Kidney (tissue), 13 donors: ENCODE measurements at regions not wholly inside any gene's neighbourhood (a gene's known extent, or its start where the extent isn't known, plus 50 kb on each side); places are given as distances from the start of the nearest gene placed in this dataset.
A peak's percentile ranks its signal among the peaks of the same experiment; 100 is the strongest.

Experiments used
- DNase-seq, 5 donors: peaks; one replicate each; pipeline ENCODE4 v3.0.0-alpha.2; 2013 to 2020
- FAIRE-seq: peaks from 2 replicates; lab custom pipeline; 2012; peaks lifted over from hg19 to GRCh38; lab: Jason Lieb, UNC
- H3K27ac ChIP-seq, 2 donors: one replicate each; pipeline ENCODE4 v1.7.0; 2013; ENCODE audit warnings: low read depth in 2 of 2, low read length in 2 of 2, inconsistent platforms in 1 of 2
- H3K27me3 ChIP-seq: one replicate; pipeline ENCODE4 v1.7.1; 2013; ENCODE audit warnings: low read length, inconsistent platforms; ENCODE audit not compliant: control insufficient read depth, insufficient read depth
- H3K36me3 ChIP-seq, 3 donors: one replicate each; pipeline versions ENCODE4 v1.7.0 to v1.7.1; 2013; ENCODE audit warnings: low read length in 3 of 3, control low read depth in 1 of 3, inconsistent platforms in 1 of 3; ENCODE audit not compliant: insufficient read depth in 3 of 3, control insufficient read depth in 2 of 3
- H3K4me1 ChIP-seq, 3 donors: one replicate each; pipeline versions ENCODE4 v1.7.0 to v1.7.1; 2013; ENCODE audit warnings: low read length in 3 of 3, inconsistent platforms in 1 of 3, low read depth in 1 of 3; ENCODE audit not compliant: control insufficient read depth in 2 of 3, insufficient read depth in 2 of 3
- H3K4me3 ChIP-seq, 3 donors: one replicate each; pipeline versions ENCODE4 v1.7.0 to v1.8.1; 2013; ENCODE audit warnings: low read length in 3 of 3, control low read depth in 1 of 3, inconsistent platforms in 1 of 3
- H3K9ac ChIP-seq, 3 donors: one replicate each; pipeline versions ENCODE4 v1.7.0 to v1.7.1; 2013; ENCODE audit warnings: low read length in 3 of 3, control low read depth in 1 of 3, inconsistent platforms in 1 of 3
- H3K9me3 ChIP-seq, 3 donors: one replicate each; pipeline versions ENCODE4 v1.7.0 to v1.7.1; 2013; ENCODE audit warnings: low read length in 3 of 3, control low read depth in 1 of 3, inconsistent platforms in 1 of 3; ENCODE audit not compliant: control insufficient read depth in 2 of 3, insufficient read depth in 1 of 3
- intact Hi-C: fragments of 100-400 bp; cut with DNase I; formaldehyde crosslinking; loops from one replicate; pipeline ENCODE4 v1.11.1; 2022
- TF ChIP-seq, protein P1 (sequence below): IDR thresholded peaks from 3 replicates; pipeline ENCODE4 v1.5.1; 2012; ENCODE audit warnings: mild to moderate bottlenecking, moderate library complexity, borderline replicate concordance; ENCODE audit not compliant: insufficient read depth; ENCODE audit errors: extremely low read depth
- donor health status: control.
- donor health status: control.
- donor health status: control.
- donor health status: control.
- donor health status: control.
- donor health status: DM: yes; HTN: yes; CAD: no.
- donor health status: Normal renal cell carcinoma (clear cell type).

DNA sequence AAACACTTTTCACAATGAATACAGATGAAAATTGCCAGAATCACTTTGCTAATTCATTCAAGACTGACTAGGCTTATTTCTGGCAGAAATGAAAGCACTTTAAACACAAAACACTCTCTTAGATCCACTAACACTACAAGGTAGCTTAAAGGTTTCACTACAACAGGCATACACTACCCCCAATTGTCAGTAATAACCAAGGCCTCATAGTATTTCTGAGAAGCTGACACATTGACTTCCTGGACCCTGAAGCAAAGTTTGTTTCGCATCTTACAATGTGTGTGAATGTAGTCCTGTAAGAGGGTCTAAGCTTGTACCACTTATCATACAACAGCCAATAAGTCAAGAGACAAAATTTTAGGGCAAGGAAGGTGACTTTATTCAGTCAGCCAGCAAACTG, 129.9 kb upstream of the FMR1 start:
- H3K4me1 ChIP-seq: no peaks in the 10 kb centered on the region
- no peak overlapping the region for H3K9ac ChIP-seq
- H3K9me3 ChIP-seq: no peaks in the 10 kb centered on the region
- DNase-seq: no peak
- no peaks in the 10 kb centered on the region for H3K36me3 ChIP-seq
- no peak overlapping the region for H3K27ac ChIP-seq
- TF ChIP-seq, protein P1, sequence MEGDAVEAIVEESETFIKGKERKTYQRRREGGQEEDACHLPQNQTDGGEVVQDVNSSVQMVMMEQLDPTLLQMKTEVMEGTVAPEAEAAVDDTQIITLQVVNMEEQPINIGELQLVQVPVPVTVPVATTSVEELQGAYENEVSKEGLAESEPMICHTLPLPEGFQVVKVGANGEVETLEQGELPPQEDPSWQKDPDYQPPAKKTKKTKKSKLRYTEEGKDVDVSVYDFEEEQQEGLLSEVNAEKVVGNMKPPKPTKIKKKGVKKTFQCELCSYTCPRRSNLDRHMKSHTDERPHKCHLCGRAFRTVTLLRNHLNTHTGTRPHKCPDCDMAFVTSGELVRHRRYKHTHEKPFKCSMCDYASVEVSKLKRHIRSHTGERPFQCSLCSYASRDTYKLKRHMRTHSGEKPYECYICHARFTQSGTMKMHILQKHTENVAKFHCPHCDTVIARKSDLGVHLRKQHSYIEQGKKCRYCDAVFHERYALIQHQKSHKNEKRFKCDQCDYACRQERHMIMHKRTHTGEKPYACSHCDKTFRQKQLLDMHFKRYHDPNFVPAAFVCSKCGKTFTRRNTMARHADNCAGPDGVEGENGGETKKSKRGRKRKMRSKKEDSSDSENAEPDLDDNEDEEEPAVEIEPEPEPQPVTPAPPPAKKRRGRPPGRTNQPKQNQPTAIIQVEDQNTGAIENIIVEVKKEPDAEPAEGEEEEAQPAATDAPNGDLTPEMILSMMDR: no peak
- FAIRE-seq: no peak
- H3K4me3 ChIP-seq: no peak overlapping the region
- H3K27me3 ChIP-seq: no peaks in the 10 kb centered on the region
- intact Hi-C loops: no loop called here

DNA sequence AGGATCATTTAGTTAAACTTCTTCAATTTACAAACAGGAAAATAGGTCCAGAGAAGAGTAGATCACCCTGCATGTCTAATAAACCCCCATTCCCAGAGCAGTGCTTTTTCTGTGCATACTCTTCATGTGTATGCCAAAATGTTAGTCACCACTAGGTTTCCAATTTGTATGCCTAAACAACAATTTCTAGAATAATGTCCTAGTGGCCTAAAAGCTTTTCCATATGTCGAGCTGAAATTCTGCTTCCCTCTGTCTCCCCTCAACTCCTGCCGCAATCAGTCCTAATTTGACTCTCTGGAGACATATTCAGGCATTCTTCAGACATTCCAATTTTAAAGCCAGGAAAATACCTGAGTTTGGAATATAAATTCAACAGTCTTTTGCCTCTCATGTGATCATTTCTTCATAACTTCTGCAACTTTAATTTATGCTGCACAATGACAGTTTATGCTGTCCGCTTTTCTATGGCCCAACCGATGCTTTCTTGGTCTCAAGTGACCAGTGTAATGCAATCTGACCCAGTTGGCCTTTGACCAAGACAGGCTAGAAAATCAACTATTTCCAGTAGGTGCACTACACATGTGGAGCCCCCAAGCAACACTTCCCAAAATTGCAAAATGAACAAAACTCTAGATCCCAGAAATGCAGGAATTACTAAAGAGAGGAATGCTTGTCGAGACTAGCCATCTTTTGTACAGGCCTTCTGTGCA, 122.9 kb upstream of the FMR1 start:
- no peaks in the 10 kb centered on the region for H3K36me3 ChIP-seq
- FAIRE-seq (no peak), DNase-seq (no peak)
- no peak overlapping the region for H3K4me3 ChIP-seq
- no peaks in the 10 kb centered on the region for H3K27me3 ChIP-seq
- no peaks in the 10 kb centered on the region for H3K4me1 ChIP-seq
- intact Hi-C loops: no loop called here
- H3K27ac ChIP-seq: no peak overlapping the region
- H3K9ac ChIP-seq: no peak overlapping the region
- no peaks in the 10 kb centered on the region for H3K9me3 ChIP-seq
- TF ChIP-seq, protein P1: no peak

DNA sequence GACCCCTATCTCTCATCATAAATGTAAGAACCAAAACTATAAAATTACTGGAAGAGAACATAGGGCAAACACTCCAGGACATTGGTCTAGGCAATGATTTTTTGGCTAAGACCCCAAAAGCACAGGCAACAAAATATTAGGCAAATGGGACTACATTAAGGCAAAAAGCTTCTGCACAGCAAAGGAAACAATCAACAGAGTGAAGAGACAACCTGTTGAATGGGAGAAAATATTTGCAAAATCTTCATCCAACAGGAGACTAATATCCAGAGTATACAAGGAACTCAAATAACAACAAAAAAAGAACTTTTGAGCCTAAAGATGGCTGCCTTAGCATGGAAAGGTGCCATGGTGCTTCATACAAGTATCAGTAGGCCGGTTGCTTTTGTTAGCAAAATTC, 111.1 kb upstream of the FMR1 start:
- Histone ChIP-seq H3K4me1 (no peaks in the 10 kb centered on the region), H3K9me3 (no peaks in the 10 kb centered on the region), H3K27me3 (no peaks in the 10 kb centered on the region), H3K4me3 (no peak overlapping the region), H3K9ac (no peak overlapping the region), H3K27ac (no peak overlapping the region), H3K36me3 (no peaks in the 10 kb centered on the region)
- FAIRE-seq (no peak), DNase-seq (no peak)
- TF ChIP-seq, protein P1: no peak
- intact Hi-C loops: no loop called here

DNA sequence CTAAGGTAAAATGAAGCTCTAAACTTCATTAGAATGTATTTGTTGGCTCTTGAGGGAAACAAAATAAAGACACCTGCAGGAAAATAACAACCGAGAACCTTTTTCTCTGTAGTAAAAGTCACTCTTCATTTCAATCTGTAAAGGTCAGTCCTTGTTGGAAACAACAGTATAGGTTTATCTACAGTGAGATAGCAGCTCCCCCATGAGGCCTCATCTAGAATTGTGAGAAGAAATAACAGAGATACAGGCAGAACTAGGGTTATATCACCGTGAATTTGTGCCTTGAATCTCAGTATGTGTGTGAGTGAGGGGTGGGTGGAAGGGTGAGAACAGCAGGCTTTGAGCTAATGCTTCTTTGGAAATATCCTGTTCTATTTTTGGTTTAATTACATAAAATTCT, 107.8 kb upstream of the FMR1 start:
- Histone ChIP-seq H3K4me3 (no peak overlapping the region), H3K27ac (no peak overlapping the region), H3K9ac (no peak overlapping the region), H3K36me3 (no peaks in the 10 kb centered on the region), H3K27me3 (no peaks in the 10 kb centered on the region), H3K9me3 (no peaks in the 10 kb centered on the region), H3K4me1 (no peaks in the 10 kb centered on the region)
- TF ChIP-seq, protein P1: peak; percentile 24
- FAIRE-seq (no peak), DNase-seq (peak in 2 of 5 donors; percentile 40 to 42)
- intact Hi-C loops: no loop called here
